GM21723 (cell line): ENCODE measurements at regions not wholly inside any gene's neighbourhood (a gene's known extent, or its start where the extent isn't known, plus 50 kb on each side); places are given as distances from the start of the nearest gene placed in this dataset.
"Not testable (repeated sequence)": the region's sequence is repeated elsewhere in the genome, so short reads cannot be mapped to it uniquely, and the experiment has no call there.

Experiments
- ATAC-seq: cut with Tn5 transposase; IDR thresholded peaks from one replicate; pipeline ENCODE4 v1.9.1; 2021; ENCODE audit warnings: mild to moderate bottlenecking, moderate library complexity; ENCODE audit not compliant: unreplicated experiment

GRCh38 chr6:56808871-56809359 lies 146.0 kb upstream of the BEND6 start:
- ATAC-seq = peak; percentile 46

GRCh38 chr6:56807989-56808337 lies 146.9 kb upstream of the BEND6 start:
- no peak for ATAC-seq

GRCh38 chr6:56807326-56807988 lies 147.4 kb upstream of the BEND6 start:
- ATAC-seq = no peak

- no peak for ATAC-seq
These were observed 148.5 kb upstream of the BEND6 start for GRCh38 chr6:56806368-56806767.

GRCh38 chr6:56804996-56805395 lies 149.9 kb upstream of the BEND6 start:
- no peak for ATAC-seq

GRCh38 chr6:56803594-56803993 lies 151.3 kb upstream of the BEND6 start:
- no peak for ATAC-seq

GRCh38 chr6:56802584-56802983 lies 152.3 kb upstream of the BEND6 start:
- ATAC-seq = no peak

- ATAC-seq = no peak
These were observed 154.9 kb upstream of the BEND6 start for GRCh38 chr6:56799989-56800388.

GRCh38 chr6:56798163-56798562 lies 155.5 kb upstream of the DST start:
- no peak for ATAC-seq

GRCh38 chr6:56796196-56796532 lies 153.5 kb upstream of the DST start:
- ATAC-seq = no peak

- ATAC-seq = no peak
These were observed 152.9 kb upstream of the DST start for GRCh38 chr6:56795466-56796195.

GRCh38 chr6:56794421-56794820 lies 151.7 kb upstream of the DST start:
- ATAC-seq = no peak

- no peak for ATAC-seq
These were observed 151.2 kb upstream of the DST start for GRCh38 chr6:56793938-56794337.

GRCh38 chr6:56790414-56790813 lies 147.7 kb upstream of the DST start:
- ATAC-seq = no peak

- ATAC-seq = no peak
These were observed 147.2 kb upstream of the DST start for GRCh38 chr6:56789879-56790278.

GRCh38 chr6:56789342-56789741 lies 146.7 kb upstream of the DST start:
- no peak for ATAC-seq

- ATAC-seq = no peak
These were observed 144.5 kb upstream of the DST start for GRCh38 chr6:56787209-56787608.

GRCh38 chr6:56786256-56786655 lies 143.6 kb upstream of the DST start:
- ATAC-seq = no peak

GRCh38 chr6:56785536-56785935 lies 142.8 kb upstream of the DST start:
- not testable (repeated sequence) for ATAC-seq

GRCh38 chr6:56780109-56780508 lies 137.4 kb upstream of the DST start:
- not testable (repeated sequence) for ATAC-seq

GRCh38 chr6:56778503-56778902 lies 135.8 kb upstream of the DST start:
- not testable (repeated sequence) for ATAC-seq

- no peak for ATAC-seq
These were observed 132.9 kb upstream of the DST start for GRCh38 chr6:56775498-56776166.
